HG02973 (cell line): ENCODE measurements at regions not wholly inside any gene's neighbourhood (a gene's known extent, or its start where the extent isn't known, plus 50 kb on each side); places are given as distances from the start of the nearest gene placed in this dataset.
"Not testable (repeated sequence)": the region's sequence is repeated elsewhere in the genome, so short reads cannot be mapped to it uniquely, and the experiment has no call there.

ENCODE experiments used
- ATAC-seq: cut with Tn5 transposase; IDR thresholded peaks from one replicate; pipeline ENCODE4 v1.9.1; 2021; ENCODE audit warnings: moderate library complexity; ENCODE audit not compliant: unreplicated experiment

GRCh38 chr3:162701211-162701610 lies 1204.6 kb downstream of the OTOL1 start:
- ATAC-seq, result no peak

GRCh38 chr3:162702768-162703385 lies 1206.3 kb downstream of the OTOL1 start:
- no peak for ATAC-seq

- no peak for ATAC-seq
Measured at GRCh38 chr3:162704238-162704637, 1207.6 kb downstream of the OTOL1 start.

GRCh38 chr3:162704799-162705385 lies 1208.3 kb downstream of the OTOL1 start:
- ATAC-seq, result no peak

- ATAC-seq, result not testable (repeated sequence)
Measured at GRCh38 chr3:162708394-162708793, 1211.8 kb downstream of the OTOL1 start.

GRCh38 chr3:162708942-162709706 lies 1212.5 kb downstream of the OTOL1 start:
- not testable (repeated sequence) for ATAC-seq

- no peak for ATAC-seq
Measured at GRCh38 chr3:162710332-162711112, 1213.9 kb downstream of the OTOL1 start.

GRCh38 chr3:162717074-162717473 lies 1220.5 kb downstream of the OTOL1 start:
- not testable (repeated sequence) for ATAC-seq

GRCh38 chr3:162718697-162719096 lies 1222.1 kb downstream of the OTOL1 start:
- no peak for ATAC-seq

- ATAC-seq, result no peak
Measured at GRCh38 chr3:162719684-162720341, 1223.2 kb downstream of the OTOL1 start.

- ATAC-seq, result no peak
Measured at GRCh38 chr3:162721736-162722135, 1225.1 kb downstream of the OTOL1 start.

GRCh38 chr3:162722337-162722736 lies 1225.7 kb downstream of the OTOL1 start:
- no peak for ATAC-seq

GRCh38 chr3:162722796-162723195 lies 1226.2 kb downstream of the OTOL1 start:
- not testable (repeated sequence) for ATAC-seq

GRCh38 chr3:162729686-162730085 lies 1233.1 kb downstream of the OTOL1 start:
- ATAC-seq, result no peak

GRCh38 chr3:162731961-162732360 lies 1235.4 kb downstream of the OTOL1 start:
- ATAC-seq, result not testable (repeated sequence)

GRCh38 chr3:162738784-162739183 lies 1242.2 kb downstream of the OTOL1 start:
- no peak for ATAC-seq

- no peak for ATAC-seq
Measured at GRCh38 chr3:162740941-162741596, 1244.5 kb downstream of the OTOL1 start.

- no peak for ATAC-seq
Measured at GRCh38 chr3:162742159-162742717, 1245.6 kb downstream of the OTOL1 start.

GRCh38 chr3:162743091-162743490 lies 1246.5 kb downstream of the OTOL1 start:
- no peak for ATAC-seq

- no peak for ATAC-seq
Measured at GRCh38 chr3:162760789-162761188, 1264.2 kb downstream of the OTOL1 start.
